Type B pancreatic cell (in vitro differentiated cells): ENCODE measurements at regions not wholly inside any gene's neighbourhood (a gene's known extent, or its start where the extent isn't known, plus 50 kb on each side); places are given as distances from the start of the nearest gene placed in this dataset.

Source experiments
- DNase-seq: peaks from one replicate; pipeline ENCODE4 v3.0.0; 2021; ENCODE audit warnings: mixed read lengths; ENCODE audit not compliant: unreplicated experiment; ENCODE audit errors: extremely low spot score
- H3K27ac Mint-ChIP-seq: 2 replicates; pipeline ENCODE4 v1.8.0; 2021; ENCODE audit warnings: mild to moderate bottlenecking, mixed read lengths
- H3K27me3 Mint-ChIP-seq: 2 replicates; pipeline ENCODE4 v1.8.0; 2021; ENCODE audit warnings: mixed read lengths
- H3K36me3 Mint-ChIP-seq: 2 replicates; pipeline ENCODE4 v1.8.0; 2021; ENCODE audit warnings: mixed read lengths
- H3K4me1 Mint-ChIP-seq: one replicate; pipeline ENCODE4 v1.8.0; 2021; ENCODE audit warnings: mixed read lengths; ENCODE audit not compliant: unreplicated experiment
- H3K4me3 Mint-ChIP-seq: 2 replicates; pipeline ENCODE4 v1.8.0; 2021; ENCODE audit warnings: mild to moderate bottlenecking, mixed read lengths
- H3K9me3 Mint-ChIP-seq: 2 replicates; pipeline ENCODE4 v1.8.0; 2021; ENCODE audit warnings: mixed read lengths
- TF ChIP-seq, protein P1 (sequence below): fragments of 200-600 bp; sonication (generic); conservative IDR thresholded peaks from 2 replicates; pipeline ENCODE4 v1.5.0; 2021; ENCODE audit warnings: antibody characterized with exemption, mild to moderate bottlenecking

DNA sequence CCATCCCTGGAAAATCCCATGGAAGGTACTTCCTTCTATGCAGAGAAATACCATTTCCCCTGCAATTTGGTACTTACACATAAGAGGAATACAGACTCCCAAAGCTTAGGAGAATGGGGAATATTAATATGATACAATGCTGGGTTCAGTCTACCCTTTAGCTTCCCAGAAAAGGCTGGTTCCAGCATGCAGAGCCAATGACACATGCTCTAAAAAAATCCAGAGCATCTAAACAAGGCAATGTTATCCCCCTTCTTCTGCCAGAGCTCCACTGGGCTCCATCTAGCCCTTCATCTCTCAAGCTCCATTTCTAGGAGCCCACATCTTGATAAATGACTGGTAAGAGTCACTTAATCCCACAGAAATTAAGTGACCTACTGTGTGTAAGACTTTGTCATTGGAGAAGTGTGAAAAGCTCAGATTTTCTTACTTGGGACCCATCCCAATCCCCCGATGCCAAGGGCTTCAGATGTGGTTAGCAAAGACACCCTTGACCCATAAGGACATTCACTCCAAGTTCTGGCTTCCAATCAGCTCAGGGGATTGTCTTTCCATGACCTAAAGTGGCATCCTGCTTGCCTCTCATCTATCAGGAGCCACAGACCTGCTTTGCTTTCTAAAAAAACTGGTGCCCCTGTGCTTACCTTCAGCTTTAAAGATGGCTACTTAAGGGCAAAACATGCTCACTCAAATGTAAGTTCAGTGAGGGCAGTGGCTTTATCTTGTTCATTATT, 137.5 kb downstream of the UNC5CL start:
- no peak overlapping the region for H3K4me3 Mint-ChIP-seq
- peaks cover 3% of the 10 kb centered on the region for H3K4me1 Mint-ChIP-seq
- no peaks in the 10 kb centered on the region for H3K36me3 Mint-ChIP-seq
- DNase-seq: no peak
- no peak overlapping the region for H3K27ac Mint-ChIP-seq
- H3K27me3 Mint-ChIP-seq: no peaks in the 10 kb centered on the region
- H3K9me3 Mint-ChIP-seq: peaks cover 4% of the 10 kb centered on the region
- TF ChIP-seq, protein P1, sequence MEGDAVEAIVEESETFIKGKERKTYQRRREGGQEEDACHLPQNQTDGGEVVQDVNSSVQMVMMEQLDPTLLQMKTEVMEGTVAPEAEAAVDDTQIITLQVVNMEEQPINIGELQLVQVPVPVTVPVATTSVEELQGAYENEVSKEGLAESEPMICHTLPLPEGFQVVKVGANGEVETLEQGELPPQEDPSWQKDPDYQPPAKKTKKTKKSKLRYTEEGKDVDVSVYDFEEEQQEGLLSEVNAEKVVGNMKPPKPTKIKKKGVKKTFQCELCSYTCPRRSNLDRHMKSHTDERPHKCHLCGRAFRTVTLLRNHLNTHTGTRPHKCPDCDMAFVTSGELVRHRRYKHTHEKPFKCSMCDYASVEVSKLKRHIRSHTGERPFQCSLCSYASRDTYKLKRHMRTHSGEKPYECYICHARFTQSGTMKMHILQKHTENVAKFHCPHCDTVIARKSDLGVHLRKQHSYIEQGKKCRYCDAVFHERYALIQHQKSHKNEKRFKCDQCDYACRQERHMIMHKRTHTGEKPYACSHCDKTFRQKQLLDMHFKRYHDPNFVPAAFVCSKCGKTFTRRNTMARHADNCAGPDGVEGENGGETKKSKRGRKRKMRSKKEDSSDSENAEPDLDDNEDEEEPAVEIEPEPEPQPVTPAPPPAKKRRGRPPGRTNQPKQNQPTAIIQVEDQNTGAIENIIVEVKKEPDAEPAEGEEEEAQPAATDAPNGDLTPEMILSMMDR: no peak

DNA sequence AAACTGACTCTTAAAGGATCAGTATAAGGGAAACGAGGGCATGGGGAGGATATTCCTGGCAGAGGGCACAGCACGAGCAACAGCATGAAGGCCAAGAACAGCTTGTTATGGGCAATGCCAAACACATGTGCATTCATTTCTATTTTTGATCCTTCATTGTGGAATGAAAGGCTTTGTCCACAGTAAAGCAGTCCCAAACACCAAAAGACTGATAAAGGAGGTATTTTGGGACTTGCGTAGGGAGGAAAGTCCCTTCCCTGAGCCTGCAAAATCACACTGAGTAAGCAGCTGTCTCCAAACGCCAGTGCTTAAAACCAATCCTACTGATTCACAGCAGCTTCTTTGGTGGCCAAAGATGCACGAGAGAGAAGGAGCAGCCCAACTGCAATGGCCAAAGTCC, 138.2 kb downstream of the UNC5CL start:
- no peak for DNase-seq
- H3K9me3 Mint-ChIP-seq: peaks cover 4% of the 10 kb centered on the region
- TF ChIP-seq, protein P1: no peak
- no peak overlapping the region for H3K4me3 Mint-ChIP-seq
- peaks cover 4% of the 10 kb centered on the region for H3K4me1 Mint-ChIP-seq
- H3K27me3 Mint-ChIP-seq: no peaks in the 10 kb centered on the region
- H3K27ac Mint-ChIP-seq: no peak overlapping the region
- H3K36me3 Mint-ChIP-seq: no peaks in the 10 kb centered on the region

DNA sequence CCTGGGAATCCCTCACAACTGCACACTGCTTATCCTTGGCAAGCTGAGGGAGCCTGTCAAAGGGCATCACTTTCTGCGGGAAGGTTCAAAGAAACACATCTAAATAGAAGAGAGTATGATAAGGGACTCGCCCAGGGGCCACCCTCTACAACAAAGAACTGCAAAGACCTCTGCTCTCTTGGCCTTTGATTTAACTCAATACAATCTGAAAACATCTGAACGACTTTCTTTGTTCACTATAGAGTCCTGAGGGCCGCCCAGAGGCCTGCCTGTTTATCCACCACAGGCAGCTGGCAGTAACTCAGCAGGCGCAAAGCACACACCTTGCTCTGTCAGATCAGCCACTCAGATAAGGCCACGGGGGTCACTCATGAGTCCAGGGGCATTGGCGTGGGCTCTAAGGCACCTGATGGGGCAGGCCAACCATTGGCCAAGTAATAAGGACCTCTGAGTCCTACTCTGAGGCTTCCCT, 139.3 kb downstream of the UNC5CL start:
- Mint-ChIP-seq H3K4me1 (peaks cover 10% of the 10 kb centered on the region), H3K36me3 (no peaks in the 10 kb centered on the region), H3K4me3 (no peak overlapping the region), H3K9me3 (no peaks in the 10 kb centered on the region), H3K27ac (no peak overlapping the region), H3K27me3 (no peaks in the 10 kb centered on the region)
- TF ChIP-seq, protein P1: no peak
- DNase-seq: no peak

DNA sequence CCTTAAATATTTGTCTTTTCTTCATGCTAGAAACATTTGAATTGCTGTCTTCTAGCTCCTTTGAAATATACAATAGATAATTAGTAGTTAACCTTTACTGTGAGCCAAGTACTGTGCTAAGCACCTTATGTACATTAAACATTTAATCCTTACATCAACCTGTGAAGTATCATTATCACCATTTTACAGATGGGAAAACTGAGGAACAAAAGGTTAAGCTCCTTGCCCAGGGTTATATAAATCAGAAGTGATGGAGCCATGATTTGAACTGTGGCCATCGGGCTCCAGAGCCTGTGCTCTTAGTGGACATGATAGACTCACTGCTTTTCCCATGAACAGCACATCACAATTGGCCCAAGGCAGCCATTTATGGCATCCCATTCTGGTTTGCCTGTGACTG, 140.9 kb downstream of the UNC5CL start:
- Mint-ChIP-seq H3K36me3 (no peaks in the 10 kb centered on the region), H3K9me3 (no peaks in the 10 kb centered on the region), H3K27ac (no peak overlapping the region), H3K27me3 (peaks cover 5% of the 10 kb centered on the region), H3K4me3 (no peak overlapping the region), H3K4me1 (peaks cover 10% of the 10 kb centered on the region)
- TF ChIP-seq, protein P1: no peak
- no peak for DNase-seq

DNA sequence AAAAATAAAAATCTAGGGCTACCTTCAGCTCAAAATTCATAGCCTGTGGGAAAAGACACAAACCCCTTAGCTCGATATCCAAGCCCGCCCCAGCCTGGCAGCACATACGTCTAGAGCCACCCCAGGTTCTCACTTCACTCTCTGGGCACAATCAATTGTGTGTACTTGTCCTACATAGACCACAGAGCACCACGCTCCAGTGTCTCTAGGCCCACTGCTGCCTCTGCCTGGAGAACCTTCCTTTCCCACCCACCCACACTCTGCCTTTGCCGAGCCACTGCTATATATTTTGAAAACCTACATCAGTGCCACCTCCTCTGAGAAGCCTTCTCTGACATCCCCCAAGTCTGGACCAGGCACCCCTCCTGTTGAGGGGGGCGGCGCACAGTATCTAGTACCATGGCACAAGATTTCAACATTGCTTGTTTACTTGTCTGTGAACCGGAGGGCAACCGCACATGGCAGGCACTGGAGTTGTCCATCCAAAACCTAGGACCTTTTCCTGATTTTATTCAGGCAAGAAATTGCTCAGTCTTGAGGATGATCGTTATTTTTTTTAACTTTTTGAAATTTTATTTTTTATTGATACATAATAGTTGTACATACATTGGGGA, 141.5 kb downstream of the UNC5CL start:
- peaks cover 10% of the 10 kb centered on the region for H3K4me1 Mint-ChIP-seq
- TF ChIP-seq, protein P1: no peak
- no peak overlapping the region for H3K27ac Mint-ChIP-seq
- no peak for DNase-seq
- no peak overlapping the region for H3K4me3 Mint-ChIP-seq
- H3K9me3 Mint-ChIP-seq: no peaks in the 10 kb centered on the region
- no peaks in the 10 kb centered on the region for H3K36me3 Mint-ChIP-seq
- H3K27me3 Mint-ChIP-seq: peaks cover 5% of the 10 kb centered on the region
